ENCODE measurements at regions not wholly inside any gene's neighbourhood (a gene's known extent, or its start where the extent isn't known, plus 50 kb on each side); places are given as distances from the start of the nearest gene placed in this dataset.

DNA sequence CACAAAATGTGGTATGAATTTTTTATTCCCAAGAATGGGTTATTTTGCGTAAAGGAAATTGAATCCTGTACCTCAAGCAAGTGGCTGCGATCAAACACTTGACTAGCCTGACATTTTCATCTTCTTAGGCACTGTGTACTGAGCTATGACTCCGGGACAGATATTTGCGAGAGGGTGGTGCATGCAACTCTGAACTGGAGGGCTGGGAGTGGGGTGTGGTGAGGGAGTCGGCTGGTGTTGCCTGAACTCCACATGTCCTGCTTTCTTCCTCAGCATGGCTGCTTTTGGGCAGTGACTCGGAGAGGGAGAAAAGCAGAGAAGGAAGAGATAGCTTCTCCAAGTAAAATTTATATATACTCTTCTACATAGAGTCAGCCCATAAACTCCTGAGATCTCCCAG lies 68.5 kb upstream of the GATB start:
- TF ChIP-seq, protein P1, sequence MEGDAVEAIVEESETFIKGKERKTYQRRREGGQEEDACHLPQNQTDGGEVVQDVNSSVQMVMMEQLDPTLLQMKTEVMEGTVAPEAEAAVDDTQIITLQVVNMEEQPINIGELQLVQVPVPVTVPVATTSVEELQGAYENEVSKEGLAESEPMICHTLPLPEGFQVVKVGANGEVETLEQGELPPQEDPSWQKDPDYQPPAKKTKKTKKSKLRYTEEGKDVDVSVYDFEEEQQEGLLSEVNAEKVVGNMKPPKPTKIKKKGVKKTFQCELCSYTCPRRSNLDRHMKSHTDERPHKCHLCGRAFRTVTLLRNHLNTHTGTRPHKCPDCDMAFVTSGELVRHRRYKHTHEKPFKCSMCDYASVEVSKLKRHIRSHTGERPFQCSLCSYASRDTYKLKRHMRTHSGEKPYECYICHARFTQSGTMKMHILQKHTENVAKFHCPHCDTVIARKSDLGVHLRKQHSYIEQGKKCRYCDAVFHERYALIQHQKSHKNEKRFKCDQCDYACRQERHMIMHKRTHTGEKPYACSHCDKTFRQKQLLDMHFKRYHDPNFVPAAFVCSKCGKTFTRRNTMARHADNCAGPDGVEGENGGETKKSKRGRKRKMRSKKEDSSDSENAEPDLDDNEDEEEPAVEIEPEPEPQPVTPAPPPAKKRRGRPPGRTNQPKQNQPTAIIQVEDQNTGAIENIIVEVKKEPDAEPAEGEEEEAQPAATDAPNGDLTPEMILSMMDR (IDR thresholded peaks at IDR 0.05; ENCODE audit: low read depth, low read length, poor library complexity, severe bottlenecking) = no peak
- no peak for TF ChIP-seq EZH2phosphoT487 (IDR thresholded peaks at IDR 0.05; ENCODE audit: borderline replicate concordance, low read length)

All from DOHH2 (cell line).